Amygdala (tissue), 56 donors: ENCODE measurements at regions not wholly inside any gene's neighbourhood (a gene's known extent, or its start where the extent isn't known, plus 50 kb on each side); places are given as distances from the start of the nearest gene placed in this dataset.

ENCODE experiments used
- DNase-seq, 56 donors: peaks; one replicate each; lab custom pipeline; 2025; lab: John Stamatoyannopoulos, UW

GRCh38 chr6:47152666-47153403, 110.7 kb upstream of the ADGRF1 start:
- no peak for DNase-seq

- no peak for DNase-seq
Observed at GRCh38 chr6:47151232-47151898, 109.2 kb upstream of the ADGRF1 start.

GRCh38 chr6:47149554-47149953, 107.4 kb upstream of the ADGRF1 start:
- no peak for DNase-seq

- no peak for DNase-seq
Observed at GRCh38 chr6:47149066-47149465, 106.9 kb upstream of the ADGRF1 start.

GRCh38 chr6:47147836-47148344, 105.8 kb upstream of the ADGRF1 start:
- no peak for DNase-seq

- DNase-seq = no peak
Observed at GRCh38 chr6:47147175-47147727, 105.1 kb upstream of the ADGRF1 start.

- DNase-seq = no peak
Observed at GRCh38 chr6:47146431-47147174, 104.5 kb upstream of the ADGRF1 start.

- DNase-seq = no peak
Observed at GRCh38 chr6:47145212-47145611, 103.1 kb upstream of the ADGRF1 start.

GRCh38 chr6:47144306-47144705, 102.2 kb upstream of the ADGRF1 start:
- DNase-seq = no peak

- no peak for DNase-seq
Observed at GRCh38 chr6:47141963-47142362, 99.8 kb upstream of the ADGRF1 start.

GRCh38 chr6:47141171-47141570, 99.0 kb upstream of the ADGRF1 start:
- no peak for DNase-seq

- DNase-seq = no peak
Observed at GRCh38 chr6:47138046-47138445, 95.9 kb upstream of the ADGRF1 start.

GRCh38 chr6:47137073-47137472, 94.9 kb upstream of the ADGRF1 start:
- DNase-seq = no peak

GRCh38 chr6:47135772-47136171, 93.6 kb upstream of the ADGRF1 start:
- no peak for DNase-seq

GRCh38 chr6:47134476-47135189, 92.5 kb upstream of the ADGRF1 start:
- no peak for DNase-seq

GRCh38 chr6:47133230-47134000, 91.3 kb upstream of the ADGRF1 start:
- DNase-seq = no peak

GRCh38 chr6:47132724-47133123, 90.6 kb upstream of the ADGRF1 start:
- no peak for DNase-seq

- DNase-seq = no peak
Observed at GRCh38 chr6:47131773-47132172, 89.6 kb upstream of the ADGRF1 start.

- DNase-seq = no peak
Observed at GRCh38 chr6:47130086-47130485, 88.0 kb upstream of the ADGRF1 start.

- no peak for DNase-seq
Observed at GRCh38 chr6:47129129-47129528, 87.0 kb upstream of the ADGRF1 start.
